GM12878 (cell line): ENCODE measurements at regions not wholly inside any gene's neighbourhood (a gene's known extent, or its start where the extent isn't known, plus 50 kb on each side); places are given as distances from the start of the nearest gene placed in this dataset.

Source experiments
- BCL11A ChIP-seq: IDR thresholded peaks from 2 replicates; pipeline ENCODE4 v1.6.1; 2011; ENCODE audit warnings: low read depth, low read length
- BMI1 ChIP-seq: fragments of 450-650 bp; IDR thresholded peaks from 2 replicates; pipeline ENCODE4 v1.6.1; 2016; ENCODE audit warnings: mild to moderate bottlenecking, moderate library complexity, borderline replicate concordance
- CHD1 ChIP-seq: IDR thresholded peaks from 2 replicates; pipeline ENCODE4 v1.6.1; 2012; ENCODE audit warnings: low read depth, low read length, improper control_type of control experiment
- CHD2 ChIP-seq: IDR thresholded peaks from 2 replicates; pipeline ENCODE4 v1.6.1; 2011; ENCODE audit warnings: low read depth, low read length, improper control_type of control experiment, borderline replicate concordance
- FOXK2 ChIP-seq: fragments of 450-650 bp; IDR thresholded peaks from 2 replicates; pipeline ENCODE4 v1.6.1; 2017; ENCODE audit warnings: mild to moderate bottlenecking, moderate library complexity
- GABPA ChIP-seq: IDR thresholded peaks from 2 replicates; pipeline ENCODE4 v1.6.1; 2014; ENCODE audit warnings: antibody characterized with exemption, low read depth, mild to moderate bottlenecking, inconsistent platforms
- IRF4 ChIP-seq: IDR thresholded peaks from 2 replicates; pipeline ENCODE4 v1.6.1; 2011; ENCODE audit warnings: low read depth, low read length
- JUND ChIP-seq: IDR thresholded peaks from 2 replicates; pipeline ENCODE4 v1.6.1; 2012; ENCODE audit warnings: low read depth, mild to moderate bottlenecking, low read length, improper control_type of control experiment, moderate library complexity
- KAT2A ChIP-seq: conservative IDR thresholded peaks from 2 replicates; pipeline ENCODE4 v1.6.1; 2011; ENCODE audit warnings: low read depth, low read length; ENCODE audit not compliant: control insufficient read depth
- NBN ChIP-seq: fragments of 450-650 bp; IDR thresholded peaks from 2 replicates; pipeline ENCODE4 v1.6.1; 2016
- NFIC ChIP-seq: IDR thresholded peaks from 2 replicates; pipeline ENCODE4 v1.6.1; 2012; ENCODE audit warnings: low read depth, mild to moderate bottlenecking, inconsistent platforms, low read length, moderate library complexity
- POLR2AphosphoS5 ChIP-seq: IDR thresholded peaks from 2 replicates; pipeline ENCODE4 v1.6.1; 2011; ENCODE audit warnings: mild to moderate bottlenecking, low read length, inconsistent platforms
- RB1 ChIP-seq: fragments of 450-650 bp; formaldehyde crosslinking; IDR thresholded peaks from 2 replicates; pipeline ENCODE4 v1.6.1; 2017; ENCODE audit warnings: mild to moderate bottlenecking, borderline replicate concordance
- RUNX3 ChIP-seq: IDR thresholded peaks from 2 replicates; pipeline ENCODE4 v1.6.1; 2012; ENCODE audit warnings: low read length, inconsistent platforms
- SIN3A ChIP-seq: IDR thresholded peaks from 2 replicates; pipeline ENCODE4 v1.6.1; 2012; ENCODE audit warnings: low read depth, low read length, improper control_type of control experiment
- SKIL ChIP-seq: fragments of 450-650 bp; IDR thresholded peaks from 2 replicates; pipeline ENCODE4 v1.6.1; 2017; ENCODE audit warnings: mild to moderate bottlenecking, low read depth, inconsistent platforms; ENCODE audit not compliant: poor library complexity, severe bottlenecking
- SREBF2 ChIP-seq: IDR thresholded peaks from 2 replicates; pipeline ENCODE4 v1.6.1; 2012; ENCODE audit warnings: mild to moderate bottlenecking, low read length
- SRF ChIP-seq, 2 experiments: IDR thresholded peaks; 2 replicates each; pipeline ENCODE4 v1.6.1; 2011; ENCODE audit warnings: low read depth in 2 of 2, low read length in 2 of 2, mild to moderate bottlenecking in 1 of 2, moderate library complexity in 1 of 2
- STAT1 ChIP-seq: fragments of 450-650 bp; conservative IDR thresholded peaks from 2 replicates; pipeline ENCODE4 v1.6.1; 2014; ENCODE audit warnings: antibody characterized with exemption, mild to moderate bottlenecking
- STAT3 ChIP-seq: IDR thresholded peaks from 2 replicates; pipeline ENCODE4 v1.6.1; 2011; ENCODE audit warnings: low read depth, low read length, improper control_type of control experiment
- SUPT20H ChIP-seq: IDR thresholded peaks from 2 replicates; pipeline ENCODE4 v1.6.1; 2011; ENCODE audit warnings: low read depth, mild to moderate bottlenecking, low read length, moderate library complexity, borderline replicate concordance; ENCODE audit not compliant: control insufficient read depth
- WRNIP1 ChIP-seq: IDR thresholded peaks from 2 replicates; pipeline ENCODE4 v1.6.1; 2011; ENCODE audit warnings: low read depth, low read length, improper control_type of control experiment, borderline replicate concordance
- YY1 ChIP-seq: IDR thresholded peaks from 2 replicates; pipeline ENCODE4 v1.6.1; 2011; ENCODE audit warnings: low read depth, mild to moderate bottlenecking, low read length
- ZNF217 ChIP-seq: fragments of 450-650 bp; IDR thresholded peaks from 2 replicates; pipeline ENCODE4 v1.6.1; 2017; ENCODE audit warnings: antibody characterized with exemption, mild to moderate bottlenecking
- ZNF24 ChIP-seq: fragments of 450-650 bp; IDR thresholded peaks from 2 replicates; pipeline ENCODE4 v1.6.1; 2017; ENCODE audit warnings: antibody characterized with exemption, mild to moderate bottlenecking
- ZNF274 ChIP-seq: IDR thresholded peaks from one replicate; pipeline ENCODE4 v1.8.0; 2011; ENCODE audit not compliant: insufficient read length, insufficient read depth
- ZNF384 ChIP-seq: IDR thresholded peaks from 2 replicates; pipeline ENCODE4 v1.6.1; 2012; ENCODE audit warnings: low read depth, mild to moderate bottlenecking, low read length, improper control_type of control experiment, borderline replicate concordance
- ZNF687 ChIP-seq: fragments of 450-650 bp; IDR thresholded peaks from 2 replicates; pipeline ENCODE4 v1.6.1; 2017; ENCODE audit warnings: mild to moderate bottlenecking, moderate library complexity
- ZZZ3 ChIP-seq: IDR thresholded peaks from 2 replicates; pipeline ENCODE4 v1.6.1; 2011; ENCODE audit warnings: low read depth; ENCODE audit not compliant: control insufficient read depth, insufficient read length

- no peak for TF ChIP-seq ZNF687
- no peak for TF ChIP-seq SREBF2
- 0 out of 2 replicates have a peak, but pooled peaks have one; percentile 6 for TF ChIP-seq GABPA
- peak; percentile 61; the same call in 1 of the 2 replicates for TF ChIP-seq NFIC
- no peak for TF ChIP-seq SRF (IDR thresholded peaks at IDR 0.05; ENCODE audit: low read depth in 2 of 2, low read length in 2 of 2)
- TF ChIP-seq RB1, result no peak
- TF ChIP-seq CHD2, result no peak
- no peak for TF ChIP-seq SUPT20H
- no peak for TF ChIP-seq NBN
- no peak for TF ChIP-seq ZNF217
- no peak for TF ChIP-seq ZNF24
- TF ChIP-seq STAT1, result no peak
- no peak for TF ChIP-seq BMI1
- TF ChIP-seq KAT2A, result no peak
- TF ChIP-seq ZNF274, result no peak
- no peak for TF ChIP-seq ZNF384
- TF ChIP-seq RUNX3, result peak; percentile 87
- TF ChIP-seq CHD1, result no peak
- no peak for TF ChIP-seq BCL11A
- no peak for TF ChIP-seq JUND
- no peak for TF ChIP-seq FOXK2
- no peak for TF ChIP-seq SIN3A
- no peak for TF ChIP-seq ZZZ3
- TF ChIP-seq IRF4, result no peak
- TF ChIP-seq STAT3, result no peak
- no peak for TF ChIP-seq WRNIP1
- no peak for TF ChIP-seq SKIL
- no peak for TF ChIP-seq POLR2AphosphoS5
- no peak for TF ChIP-seq YY1
Measured at GRCh38 chr11:60609632-60610031, 89.8 kb upstream of the MS4A8 start (continued).
